Astrocyte of the hippocampus (primary cell): ENCODE measurements at regions not wholly inside any gene's neighbourhood (a gene's known extent, or its start where the extent isn't known, plus 50 kb on each side); places are given as distances from the start of the nearest gene placed in this dataset.
A peak's percentile ranks its signal among the peaks of the same experiment; 100 is the strongest.

Experiments
- DNase-seq: peaks from one replicate; pipeline ENCODE4 v3.0.0; 2011; ENCODE audit warnings: low read depth, low spot score

- DNase-seq: peak; percentile 67
These were observed 50.3 kb upstream of the ATP13A3 start for GRCh38 chr3:194536871-194537637.
